Heart left ventricle (tissue), 13 donors: ENCODE measurements at regions not wholly inside any gene's neighbourhood (a gene's known extent, or its start where the extent isn't known, plus 50 kb on each side); places are given as distances from the start of the nearest gene placed in this dataset.

Experiments
- CTCF ChIP-seq, 12 donors: fragments of 200-600 bp; sonication (generic) in 4 of 12; IDR thresholded peaks; one replicate each; pipeline versions ENCODE4 v1.5.0 to v1.8.0; 2018 to 2022; ENCODE audit warnings: antibody characterized with exemption in 12 of 12, mild to moderate bottlenecking in 5 of 12
- POLR2A ChIP-seq, 2 donors: fragments of 450-650 bp; IDR thresholded peaks; one replicate each; pipeline ENCODE4 v1.6.1; 2017; ENCODE audit warnings: antibody characterized with exemption in 2 of 2, mild to moderate bottlenecking in 2 of 2, moderate library complexity in 2 of 2
- donor health status: ischemic (EF 13 %, LVEDD 7.1; RV severe dilation, severe dysfunction).
- donor health status: DM: no; HTN: yes; CAD: no.
- donor health status: DM: no; HTN: no; CAD: no.
- donor health status: ischemic (EF 25% LVEDD 6.9; RV normal size, moderate dysfunction).
- donor health status: ischemic (EF 25% LVEDD 5.7; RV mildly dilated, moderate dysfunction).
- donor health status: ischemic (EF 35%, LVEDD 5.7; RV mildly dilated, moderate dysfunction).
- donor health status: nonischemic (EF 11% LVEDD 7.7; RV severe dilation, severe dysfunction).
- donor health status: DM: yes; HTN: yes; CAD: no.
- donor health status: PGD.
- donor health status: ischemic (EF 29% LVEDD 5.4; RV normal size, mild dysfunction).
- donor health status: nonischemic (EF 23%, LVEDD 6.1; RV moderate dilation, normal function).

GRCh38 chr1:243902100-243902499, 52.1 kb upstream of the AKT3 start:
- TF ChIP-seq CTCF (IDR thresholded peaks at IDR 0.05) (no peak), POLR2A (IDR thresholded peaks at IDR 0.05) (no peak)
